IMR-90 (cell line): ENCODE measurements at regions not wholly inside any gene's neighbourhood (a gene's known extent, or its start where the extent isn't known, plus 50 kb on each side); places are given as distances from the start of the nearest gene placed in this dataset.

Source experiments
- ATAC-seq: fragments of 200-7000 bp; cut with Tn5 transposase; 2 replicates; pipeline ENCODE4 v1.9.1; 2020; ENCODE audit warnings: low read depth, mild to moderate bottlenecking, moderate library complexity
- BruUV-seq: library from RNA; stranded (reverse); fragments of 400-500 nt; replicated peaks from 2 replicates; lab custom pipeline; 2021; lab: Mats Ljungman, UMichigan
- CTCF ChIA-PET: fragments of 300-600 bp; formaldehyde crosslinking; extraction: SDS; loops from one replicate; lab custom pipeline; 2021; ENCODE audit warnings: antibody characterized with exemption; lab: Yijun Ruan, JAX
- POLR2A ChIA-PET: fragments of 300-600 bp; sonication (Branson Sonifier 250); formaldehyde crosslinking; loops from one replicate; lab custom pipeline; 2022; ENCODE audit warnings: antibody characterized with exemption; ENCODE audit not compliant: unreplicated experiment; lab: Charles Lee
- DNase-seq: peaks from one replicate; pipeline ENCODE4 v3.0.0; 2013
- H2AFZ ChIP-seq: replicated peaks from 2 replicates; pipeline ENCODE3; 2013; ENCODE audit warnings: low read length, mild to moderate bottlenecking; ENCODE audit not compliant: poor library complexity
- H2AK5ac ChIP-seq: 2 replicates; pipeline ENCODE4 v1.6.1; 2013; ENCODE audit warnings: low read depth, low read length, inconsistent platforms
- H2AK9ac ChIP-seq: replicated peaks from 2 replicates; pipeline ENCODE3; 2013; ENCODE audit warnings: mild to moderate bottlenecking, low read depth, low read length, moderate library complexity; ENCODE audit not compliant: poor library complexity
- H2BK120ac ChIP-seq: 2 replicates; pipeline ENCODE4 v1.6.1; 2013; ENCODE audit warnings: low read depth, low read length, inconsistent platforms
- H2BK15ac ChIP-seq: 3 replicates; pipeline ENCODE4 v1.6.1; 2013; ENCODE audit warnings: low read depth, low read length, inconsistent platforms
- H2BK20ac ChIP-seq: 2 replicates; pipeline ENCODE4 v1.6.1; 2013; ENCODE audit warnings: low read depth, mild to moderate bottlenecking, inconsistent platforms, low read length, moderate library complexity
- H2BK5ac ChIP-seq: 2 replicates; pipeline ENCODE4 v1.6.1; 2013; ENCODE audit warnings: mild to moderate bottlenecking, low read depth, low read length, inconsistent platforms; ENCODE audit not compliant: poor library complexity, severe bottlenecking
- H3K14ac ChIP-seq: replicated peaks from 2 replicates; pipeline ENCODE4 v1.6.1; 2013; ENCODE audit warnings: low read depth, low read length, inconsistent platforms
- H3K18ac ChIP-seq: 2 replicates; pipeline ENCODE4 v1.6.1; 2013; ENCODE audit warnings: low read depth, low read length, control low read depth
- H3K23ac ChIP-seq: 2 replicates; pipeline ENCODE4 v1.6.1; 2013; ENCODE audit warnings: low read depth, low read length, inconsistent platforms
- H3K27ac ChIP-seq: 2 replicates; pipeline ENCODE4 v1.5.1; 2013; ENCODE audit warnings: mild to moderate bottlenecking, control low read depth, low read length; ENCODE audit not compliant: insufficient read depth
- H3K27me3 ChIP-seq: 2 replicates; pipeline ENCODE4 v1.6.1; 2013; ENCODE audit warnings: low read length; ENCODE audit not compliant: control insufficient read depth, insufficient read depth
- H3K36me3 ChIP-seq: 2 replicates; pipeline ENCODE4 v1.6.1; 2013; ENCODE audit warnings: low read length, mixed read lengths; ENCODE audit not compliant: control insufficient read depth, insufficient read depth
- H3K4ac ChIP-seq: 2 replicates; pipeline ENCODE4 v1.6.1; 2013; ENCODE audit warnings: low read depth, low read length, inconsistent platforms
- H3K4me1 ChIP-seq: 2 replicates; pipeline ENCODE4 v1.6.1; 2013; ENCODE audit warnings: low read length, mixed read lengths; ENCODE audit not compliant: control insufficient read depth, insufficient read depth
- H3K4me2 ChIP-seq: 2 replicates; pipeline ENCODE4 v1.6.1; 2013; ENCODE audit warnings: low read depth, mild to moderate bottlenecking, control low read depth, low read length, moderate library complexity
- H3K4me3 ChIP-seq: 2 replicates; pipeline ENCODE4 v1.5.1; 2013; ENCODE audit warnings: low read depth, mild to moderate bottlenecking, control low read depth, low read length, moderate library complexity; ENCODE audit not compliant: insufficient read depth
- H3K56ac ChIP-seq: 2 replicates; pipeline ENCODE4 v1.6.1; 2013; ENCODE audit warnings: low read length, inconsistent platforms; ENCODE audit not compliant: insufficient read depth; ENCODE audit errors: extremely low read depth
- H3K79me1 ChIP-seq, 2 experiments: 2 replicates each; pipeline ENCODE4 v1.6.1; 2013; ENCODE audit warnings: low read length in 2 of 2, inconsistent platforms in 1 of 2, low read depth in 1 of 2
- H3K9ac ChIP-seq: 2 replicates; pipeline ENCODE4 v1.6.1; 2013; ENCODE audit warnings: low read depth, low read length, control low read depth
- H3K9me1 ChIP-seq: 2 replicates; pipeline ENCODE4 v1.6.1; 2013; ENCODE audit warnings: low read length, inconsistent platforms; ENCODE audit not compliant: insufficient read depth
- H3K9me3 ChIP-seq: 2 replicates; pipeline ENCODE4 v1.6.1; 2013; ENCODE audit warnings: low read length; ENCODE audit not compliant: control insufficient read depth, insufficient read depth
- H4K20me1 ChIP-seq: 2 replicates; pipeline ENCODE4 v1.6.1; 2013; ENCODE audit warnings: low read length, inconsistent platforms; ENCODE audit not compliant: insufficient read depth
- H4K5ac ChIP-seq: 2 replicates; pipeline ENCODE4 v1.6.1; 2013; ENCODE audit warnings: mild to moderate bottlenecking, low read depth, low read length, control low read depth
- H4K8ac ChIP-seq, 2 experiments: 2 replicates each; pipeline ENCODE4 v1.6.1; 2013; ENCODE audit warnings: low read depth in 2 of 2, low read length in 2 of 2, control low read depth in 1 of 2, inconsistent platforms in 1 of 2
- H4K91ac ChIP-seq: 2 replicates; pipeline ENCODE4 v1.6.1; 2013; ENCODE audit warnings: low read depth, low read length, inconsistent platforms; ENCODE audit not compliant: insufficient read depth
- CTCF ChIP-seq: conservative IDR thresholded peaks from 2 replicates; pipeline ENCODE4 v1.5.1; 2012; ENCODE audit warnings: mild to moderate bottlenecking, low read depth, low read length, improper control_type of control experiment
- WGBS, 2 experiments: methylation state at CpG; one replicate each; pipeline versions ENCODE4 v1.1.5 to v1.1.7; 2013; ENCODE audit warnings: missing lambda C conversion rate in 2 of 2; ENCODE audit not compliant: insufficient read length in 1 of 2; ENCODE audit errors: extremely low coverage in 2 of 2; 5-methylcytosine and 5-hydroxymethylcytosine counted together
- dilution Hi-C: fragments of 300-500 bp; cut with HindIII; formaldehyde crosslinking; loops from one replicate; pipeline ENCODE4 v1.14.3; 2018; ENCODE audit warnings: low sequenced_read_pairs; ENCODE audit not compliant: unreplicated experiment
- in situ Hi-C: fragments of 300-500 bp; cut with MboI; formaldehyde crosslinking; loops from 3 replicates; pipeline ENCODE4 v1.14.3; 2019; ENCODE audit warnings: low sequenced_read_pairs, inconsistent platforms, mixed read lengths
- intact Hi-C: fragments of 100-400 bp; cut with micrococcal nuclease; formaldehyde crosslinking; loops from 2 replicates; pipeline ENCODE4 v1.10.0; 2022

- H4K91ac ChIP-seq, result no peak overlapping the region
- H3K27ac ChIP-seq, result no peak overlapping the region
- no peak overlapping the region for H3K9ac ChIP-seq
- H3K23ac ChIP-seq, result no peak overlapping the region
- WGBS, 2 experiments, result 61% methylated on average over 7 of the region's 14 CpGs; no CpG with 5 or more reads in 1 of the 2 experiments
- DNase-seq (no peak), ATAC-seq (no peak)
- no peak overlapping the region for H3K14ac ChIP-seq
- no peak overlapping the region for H3K18ac ChIP-seq
- no peaks in the 10 kb centered on the region for H3K9me1 ChIP-seq
- H4K20me1 ChIP-seq, result no peaks in the 10 kb centered on the region
- no peaks in the 10 kb centered on the region for H3K79me1 ChIP-seq
- H3K56ac ChIP-seq, result no peak overlapping the region
- BruUV-seq, result no TSS peak
- no peak overlapping the region for H4K5ac ChIP-seq
- H2BK120ac ChIP-seq, result no peak overlapping the region
- no peak overlapping the region for H2AFZ ChIP-seq
- no peak overlapping the region for H2AK5ac ChIP-seq
- H2BK20ac ChIP-seq, result no peak overlapping the region
- ChIA-PET POLR2A (no interaction called here), CTCF (interaction anchor here (1.2 kb wide), 1 partner anchor 12 kb away, joined by 3 read pairs; no protein-coding TSS in a partner anchor)
- H2BK15ac ChIP-seq, result no peak overlapping the region
- peaks cover 11% of the 10 kb centered on the region for H3K27me3 ChIP-seq
- no peak overlapping the region for H2AK9ac ChIP-seq
- dilution Hi-C loops (no loop called here), intact Hi-C loops (no loop called here), in situ Hi-C loops (no loop called here)
- no peak overlapping the region for H4K8ac ChIP-seq
- no peak for TF ChIP-seq CTCF
- no peak overlapping the region for H3K4me2 ChIP-seq
- H3K4me3 ChIP-seq, result no peak overlapping the region
- H3K9me3 ChIP-seq, result no peaks in the 10 kb centered on the region
- H3K4ac ChIP-seq, result no peak overlapping the region
- no peaks in the 10 kb centered on the region for H3K36me3 ChIP-seq
- no peak overlapping the region for H2BK5ac ChIP-seq
- no peaks in the 10 kb centered on the region for H3K4me1 ChIP-seq
Observed at GRCh38 chr2:236365258-236366048, 101.2 kb upstream of the ASB18 start.
